ENCODE measurements at regions not wholly inside any gene's neighbourhood (a gene's known extent, or its start where the extent isn't known, plus 50 kb on each side); places are given as distances from the start of the nearest gene placed in this dataset.

GRCh38 chr9:16954040-16954439 is 83.6 kb upstream of the BNC2 start:
- no peak for DNase-seq

GRCh38 chr9:16951502-16951901 is 81.0 kb upstream of the BNC2 start:
- no peak for DNase-seq

GRCh38 chr9:16950051-16950450 is 79.6 kb upstream of the BNC2 start:
- no peak for DNase-seq

GRCh38 chr9:16930578-16930977 is 60.1 kb upstream of the BNC2 start:
- DNase-seq, result no peak

GRCh38 chr9:16928179-16928945 is 57.9 kb upstream of the BNC2 start:
- no peak for DNase-seq

- no peak for DNase-seq
Observed at GRCh38 chr9:16925426-16925825, 55.0 kb upstream of the BNC2 start.

GRCh38 chr9:16924311-16924915 is 53.9 kb upstream of the BNC2 start:
- DNase-seq, result no peak

- no peak for DNase-seq
Observed at GRCh38 chr9:16921855-16922254, 51.4 kb upstream of the BNC2 start.

Measured in nucleus accumbens (tissue), 56 donors.